Heart right ventricle (tissue), 16 donors: ENCODE measurements at regions not wholly inside any gene's neighbourhood (a gene's known extent, or its start where the extent isn't known, plus 50 kb on each side); places are given as distances from the start of the nearest gene placed in this dataset.

Source experiments
- ATAC-seq, 8 donors: fragments of 200-7000 bp; cut with Tn5 transposase; one replicate each; pipeline ENCODE4 v1.9.1; 2020; ENCODE audit warnings: mild to moderate bottlenecking in 8 of 8, moderate library complexity in 8 of 8, moderate number of reproducible peaks in 1 of 8
- DNase-seq, 2 donors: peaks; one replicate each; pipeline ENCODE4 v3.0.0-alpha.2; 2020
- H3K27ac ChIP-seq, 10 donors: fragments of 200-600 bp; sonication (generic) in 2 of 10; one replicate each; pipeline versions ENCODE4 v1.5.0 to v1.8.0; 2020 to 2022; ENCODE audit warnings: mild to moderate bottlenecking in 3 of 10
- H3K27me3 ChIP-seq, 7 donors: fragments of 200-600 bp; one replicate each; pipeline ENCODE4 v1.8.0; 2021 to 2022; ENCODE audit warnings: mild to moderate bottlenecking in 2 of 7
- H3K36me3 ChIP-seq, 9 donors: fragments of 200-600 bp; sonication (generic) in 1 of 9; one replicate each; pipeline versions ENCODE4 v1.5.0 to v1.8.0; 2020 to 2022; ENCODE audit warnings: mild to moderate bottlenecking in 2 of 9
- H3K4me1 ChIP-seq, 9 donors: fragments of 200-600 bp; sonication (generic) in 1 of 9; one replicate each; pipeline versions ENCODE4 v1.5.0 to v1.8.0; 2020 to 2022; ENCODE audit warnings: mild to moderate bottlenecking in 4 of 9
- H3K4me3 ChIP-seq, 10 donors: fragments of 200-600 bp; sonication (generic) in 2 of 10; one replicate each; pipeline versions ENCODE4 v1.5.0 to v1.8.0; 2020 to 2022; ENCODE audit warnings: mild to moderate bottlenecking in 7 of 10, moderate library complexity in 2 of 10
- H3K9me3 ChIP-seq, 11 donors: fragments of 200-600 bp in 10 of 11; sonication (generic) in 2 of 11; one replicate each; pipeline versions ENCODE4 v1.5.0 to v1.8.0; 2013 to 2022; ENCODE audit warnings: mild to moderate bottlenecking in 2 of 11, control low read depth in 1 of 11, moderate library complexity in 1 of 11
- WGBS, 2 donors: extraction: QIAGEN DNeasy Blood & Tissue Kit; methylation state at CpG; one replicate each; pipeline ENCODE4 v1.1.7; 2013; ENCODE audit warnings: inconsistent platforms in 1 of 2; 5-methylcytosine and 5-hydroxymethylcytosine counted together
- intact Hi-C, 10 donors: fragments of 100-400 bp; cut with DNase I; formaldehyde crosslinking; loops; one replicate each; pipeline versions ENCODE4 v1.11.1 to v1.14.2; 2022
- TF ChIP-seq, protein P1 (sequence below), 9 donors: fragments of 200-600 bp; sonication (generic) in 2 of 9; IDR thresholded peaks; one replicate each; pipeline versions ENCODE4 v1.5.0 to v1.8.0; 2021 to 2022; ENCODE audit warnings: antibody characterized with exemption in 9 of 9, mild to moderate bottlenecking in 5 of 9, moderate library complexity in 1 of 9
- donor health status: Arrhythmogenic right ventricular cardiomyopathy.
- donor health status: ischemic (EF 13 %, LVEDD 7.1; RV severe dilation, severe dysfunction).
- donor health status: healthy with polysubstance abuse.
- donor health status: DM: no; HTN: yes; CAD: no.
- donor health status: DM: no; HTN: no; CAD: no.
- donor health status: ischemic (EF 25% LVEDD 6.9; RV normal size, moderate dysfunction).
- donor health status: ischemic (EF 25% LVEDD 5.7; RV mildly dilated, moderate dysfunction).
- donor health status: healthy.
- donor health status: DM: yes; HTN: yes; CAD: no.
- donor health status: Ischemic cardiomyopathy.
- donor health status: ischemic (EF 35%, LVEDD 5.7; RV mildly dilated, moderate dysfunction).
- donor health status: nonischemic (EF 11% LVEDD 7.7; RV severe dilation, severe dysfunction).
- donor health status: DM: yes; HTN: yes; CAD: no.
- donor health status: PGD.
- donor health status: ischemic (EF 29% LVEDD 5.4; RV normal size, mild dysfunction).
- donor health status: nonischemic (EF 23%, LVEDD 6.1; RV moderate dilation, normal function).

DNA sequence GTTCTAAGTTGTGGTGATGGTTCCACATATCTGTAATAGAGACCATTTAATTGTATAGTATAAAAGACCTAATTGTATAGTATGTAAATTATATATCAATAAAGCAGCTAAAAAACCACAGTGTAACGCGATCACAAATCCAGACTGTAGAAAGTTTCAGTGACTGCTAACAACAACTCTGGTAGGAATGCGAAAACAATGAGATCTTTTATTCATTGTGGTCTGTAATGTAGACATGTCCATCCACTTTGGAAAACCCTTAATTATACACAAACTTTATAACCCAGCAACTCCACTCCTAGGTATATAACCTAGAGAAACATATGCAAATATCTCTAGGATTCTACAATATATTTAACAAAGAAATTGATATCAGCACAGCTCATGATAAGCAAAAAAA lies 549.5 kb downstream of the SLITRK1 start:
- 88 to 97% methylated on average over 3 of the region's 3 CpGs for WGBS, 2 donors
- H3K27me3 ChIP-seq = no peaks in the 10 kb centered on the region
- no peak overlapping the region for H3K4me3 ChIP-seq
- H3K9me3 ChIP-seq = peaks cover 0 to 11% (median 0%) of the 10 kb centered on the region in 11 donors
- H3K4me1 ChIP-seq = no peaks in the 10 kb centered on the region
- H3K36me3 ChIP-seq = no peaks in the 10 kb centered on the region
- DNase-seq (no peak), ATAC-seq (no peak)
- intact Hi-C loops = no loop called here
- TF ChIP-seq, protein P1, sequence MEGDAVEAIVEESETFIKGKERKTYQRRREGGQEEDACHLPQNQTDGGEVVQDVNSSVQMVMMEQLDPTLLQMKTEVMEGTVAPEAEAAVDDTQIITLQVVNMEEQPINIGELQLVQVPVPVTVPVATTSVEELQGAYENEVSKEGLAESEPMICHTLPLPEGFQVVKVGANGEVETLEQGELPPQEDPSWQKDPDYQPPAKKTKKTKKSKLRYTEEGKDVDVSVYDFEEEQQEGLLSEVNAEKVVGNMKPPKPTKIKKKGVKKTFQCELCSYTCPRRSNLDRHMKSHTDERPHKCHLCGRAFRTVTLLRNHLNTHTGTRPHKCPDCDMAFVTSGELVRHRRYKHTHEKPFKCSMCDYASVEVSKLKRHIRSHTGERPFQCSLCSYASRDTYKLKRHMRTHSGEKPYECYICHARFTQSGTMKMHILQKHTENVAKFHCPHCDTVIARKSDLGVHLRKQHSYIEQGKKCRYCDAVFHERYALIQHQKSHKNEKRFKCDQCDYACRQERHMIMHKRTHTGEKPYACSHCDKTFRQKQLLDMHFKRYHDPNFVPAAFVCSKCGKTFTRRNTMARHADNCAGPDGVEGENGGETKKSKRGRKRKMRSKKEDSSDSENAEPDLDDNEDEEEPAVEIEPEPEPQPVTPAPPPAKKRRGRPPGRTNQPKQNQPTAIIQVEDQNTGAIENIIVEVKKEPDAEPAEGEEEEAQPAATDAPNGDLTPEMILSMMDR (IDR thresholded peaks at IDR 0.05) = no peak
- no peak overlapping the region for H3K27ac ChIP-seq

GRCh38 chr13:83327091-83327490 lies 555.2 kb downstream of the SLITRK1 start:
- intact Hi-C loops = no loop called here
- Histone ChIP-seq H3K36me3 (no peaks in the 10 kb centered on the region), H3K27me3 (no peaks in the 10 kb centered on the region), H3K4me1 (no peaks in the 10 kb centered on the region), H3K27ac (no peak overlapping the region), H3K4me3 (no peak overlapping the region), H3K9me3 (peaks cover 0 to 27% (median 0%) of the 10 kb centered on the region in 11 donors)
- ATAC-seq = no peak
- WGBS, 2 donors = 73 to 78% methylated on average over 5 of the region's 5 CpGs
- TF ChIP-seq, protein P1 (IDR thresholded peaks at IDR 0.05) = no peak
- no peak for DNase-seq

GRCh38 chr13:83325125-83325853 lies 557.0 kb downstream of the SLITRK1 start:
- TF ChIP-seq, protein P1 (IDR thresholded peaks at IDR 0.05) = no peak

GRCh38 chr13:83311886-83312577 lies 570.2 kb downstream of the SLITRK1 start:
- DNase-seq = no peak
- H3K36me3 ChIP-seq = no peaks in the 10 kb centered on the region
- no peaks in the 10 kb centered on the region for H3K4me1 ChIP-seq
- H3K27ac ChIP-seq = no peak overlapping the region
- no peak for ATAC-seq
- peaks cover 0 to 2% (median 0%) of the 10 kb centered on the region in 11 donors for H3K9me3 ChIP-seq
- intact Hi-C loops = no loop called here
- WGBS, 2 donors = 25 to 29% methylated on average over 2 of the region's 2 CpGs
- TF ChIP-seq, protein P1 (IDR thresholded peaks at IDR 0.05) = no peak
- no peak overlapping the region for H3K4me3 ChIP-seq
- no peaks in the 10 kb centered on the region for H3K27me3 ChIP-seq

More at GRCh38 chr13:83325125-83325853, 557.0 kb downstream of the SLITRK1 start:
- WGBS, 2 donors = 61 to 64% methylated on average over 2 of the region's 2 CpGs
- H3K27ac ChIP-seq = no peak overlapping the region
- H3K36me3 ChIP-seq = no peaks in the 10 kb centered on the region
- intact Hi-C loops = no loop called here
- no peak for DNase-seq
- ATAC-seq = no peak
- H3K4me3 ChIP-seq = no peak overlapping the region
- no peaks in the 10 kb centered on the region for H3K27me3 ChIP-seq
- H3K9me3 ChIP-seq = peaks cover 0 to 32% (median 0%) of the 10 kb centered on the region in 11 donors
- H3K4me1 ChIP-seq = no peaks in the 10 kb centered on the region
